Smooth muscle cell (in vitro differentiated cells): ENCODE measurements at regions not wholly inside any gene's neighbourhood (a gene's known extent, or its start where the extent isn't known, plus 50 kb on each side); places are given as distances from the start of the nearest gene placed in this dataset.

ENCODE experiments used
- DNase-seq: peaks from one replicate; lab custom pipeline; 2025; ENCODE audit not compliant: unreplicated experiment; lab: John Stamatoyannopoulos, UW
- H2AFZ ChIP-seq: fragments of 200-600 bp; sonication (generic); 2 replicates; pipeline ENCODE4 v1.6.0; 2016; ENCODE audit warnings: antibody characterized with exemption, low read depth, mild to moderate bottlenecking
- H3F3A ChIP-seq: fragments of 200-600 bp; sonication (generic); 2 replicates; pipeline ENCODE4 v1.6.0; 2017; ENCODE audit warnings: antibody characterized with exemption, low read depth
- H3K27ac ChIP-seq: fragments of 200-600 bp; sonication (generic); 2 replicates; pipeline ENCODE4 v1.5.1; 2016; ENCODE audit warnings: low read depth, mild to moderate bottlenecking
- H3K27me3 ChIP-seq: fragments of 200-600 bp; sonication (generic); 2 replicates; pipeline ENCODE4 v1.6.1; 2016; ENCODE audit warnings: low read depth, mild to moderate bottlenecking
- H3K36me3 ChIP-seq: fragments of 200-600 bp; sonication (generic); 2 replicates; pipeline ENCODE4 v1.5.1; 2016; ENCODE audit warnings: low read depth
- H3K4me1 ChIP-seq: fragments of 200-600 bp; sonication (generic); 2 replicates; pipeline ENCODE4 v1.5.1; 2016; ENCODE audit warnings: low read depth
- H3K4me2 ChIP-seq: fragments of 200-600 bp; sonication (generic); 2 replicates; pipeline ENCODE4 v1.6.0; 2016; ENCODE audit warnings: mild to moderate bottlenecking
- H3K4me3 ChIP-seq: fragments of 200-600 bp; sonication (generic); 2 replicates; pipeline ENCODE4 v1.5.1; 2016; ENCODE audit warnings: mild to moderate bottlenecking
- H3K79me2 ChIP-seq: fragments of 200-600 bp; sonication (generic); 2 replicates; pipeline ENCODE4 v1.6.0; 2016; ENCODE audit warnings: low read depth, mild to moderate bottlenecking
- H3K9ac ChIP-seq: fragments of 200-600 bp; sonication (generic); 2 replicates; pipeline ENCODE4 v1.6.0; 2016; ENCODE audit warnings: low read depth
- H3K9me3 ChIP-seq: fragments of 200-600 bp; sonication (generic); replicated peaks from 2 replicates; pipeline ENCODE4 v1.5.1; 2016; ENCODE audit warnings: low read depth
- H4K20me1 ChIP-seq: fragments of 200-600 bp; sonication (generic); 2 replicates; pipeline ENCODE4 v1.6.0; 2016; ENCODE audit warnings: low read depth
- WGBS: methylation state at CpG from one replicate; pipeline ENCODE4 v1.1.7; 2016; ENCODE audit warnings: low lambda C conversion rate; 5-methylcytosine and 5-hydroxymethylcytosine counted together
- TF ChIP-seq, protein P1 (sequence below): fragments of 200-600 bp; sonication (generic); IDR thresholded peaks from 2 replicates; pipeline ENCODE4 v1.5.1; 2017; ENCODE audit warnings: borderline replicate concordance, mild to moderate bottlenecking, antibody characterized with exemption; ENCODE audit not compliant: insufficient read depth, poor library complexity, severe bottlenecking

DNA sequence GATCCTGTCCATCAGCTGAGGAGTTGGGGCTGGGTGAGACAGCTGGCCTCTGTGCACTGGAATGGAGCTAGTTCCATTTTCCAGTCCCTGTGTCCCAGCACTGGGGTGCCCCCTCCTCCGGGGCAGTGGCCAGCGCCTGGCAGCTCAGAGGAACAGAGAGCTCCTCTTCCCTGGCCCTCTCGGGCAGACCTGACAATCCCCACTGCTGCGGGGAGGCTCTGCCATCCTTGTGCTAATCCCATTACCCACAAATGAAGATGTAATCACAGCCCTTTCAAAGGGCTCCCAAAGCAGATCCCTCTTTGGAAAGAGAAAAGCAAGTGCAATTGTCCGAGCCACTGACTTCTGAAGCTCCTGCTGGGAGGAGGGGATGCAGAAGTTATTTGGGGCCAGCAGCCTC lies 75.1 kb upstream of the MSX1 start:
- Histone ChIP-seq H3K9me3 (peaks cover 7% of the 10 kb centered on the region), H3K4me3 (no peak overlapping the region), H3K79me2 (no peaks in the 10 kb centered on the region), H3K4me2 (no peak overlapping the region), H4K20me1 (no peaks in the 10 kb centered on the region), H3K36me3 (no peaks in the 10 kb centered on the region), H3K4me1 (peaks cover 3% of the 10 kb centered on the region), H3K27me3 (no peaks in the 10 kb centered on the region), H2AFZ (no peak overlapping the region), H3F3A (peaks cover 10% of the 10 kb centered on the region), H3K9ac (no peak overlapping the region), H3K27ac (no peak overlapping the region)
- TF ChIP-seq, protein P1, sequence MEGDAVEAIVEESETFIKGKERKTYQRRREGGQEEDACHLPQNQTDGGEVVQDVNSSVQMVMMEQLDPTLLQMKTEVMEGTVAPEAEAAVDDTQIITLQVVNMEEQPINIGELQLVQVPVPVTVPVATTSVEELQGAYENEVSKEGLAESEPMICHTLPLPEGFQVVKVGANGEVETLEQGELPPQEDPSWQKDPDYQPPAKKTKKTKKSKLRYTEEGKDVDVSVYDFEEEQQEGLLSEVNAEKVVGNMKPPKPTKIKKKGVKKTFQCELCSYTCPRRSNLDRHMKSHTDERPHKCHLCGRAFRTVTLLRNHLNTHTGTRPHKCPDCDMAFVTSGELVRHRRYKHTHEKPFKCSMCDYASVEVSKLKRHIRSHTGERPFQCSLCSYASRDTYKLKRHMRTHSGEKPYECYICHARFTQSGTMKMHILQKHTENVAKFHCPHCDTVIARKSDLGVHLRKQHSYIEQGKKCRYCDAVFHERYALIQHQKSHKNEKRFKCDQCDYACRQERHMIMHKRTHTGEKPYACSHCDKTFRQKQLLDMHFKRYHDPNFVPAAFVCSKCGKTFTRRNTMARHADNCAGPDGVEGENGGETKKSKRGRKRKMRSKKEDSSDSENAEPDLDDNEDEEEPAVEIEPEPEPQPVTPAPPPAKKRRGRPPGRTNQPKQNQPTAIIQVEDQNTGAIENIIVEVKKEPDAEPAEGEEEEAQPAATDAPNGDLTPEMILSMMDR: no peak
- DNase-seq: no peak
- WGBS: 62% methylated on average over 5 of the region's 5 CpGs

DNA sequence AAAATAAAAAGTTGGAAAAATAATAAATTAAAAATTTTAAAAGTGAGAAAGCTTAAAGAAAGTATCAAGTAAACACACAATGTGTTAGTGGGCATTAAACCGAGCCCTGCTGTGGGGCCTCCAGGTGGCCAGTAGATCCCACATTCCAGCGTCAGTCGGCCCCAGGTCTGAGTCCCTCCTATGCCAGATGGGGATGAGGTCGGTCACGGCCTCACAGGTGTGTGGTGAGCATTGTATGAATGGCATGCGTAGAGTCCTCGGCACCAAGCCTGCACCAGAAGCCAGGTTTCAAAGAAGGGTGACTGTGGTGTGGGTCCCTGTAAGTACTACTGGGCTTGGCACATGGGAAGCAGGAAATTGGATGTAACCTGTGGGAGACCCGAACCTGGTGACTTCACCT lies 75.6 kb upstream of the MSX1 start:
- Histone ChIP-seq H3F3A (peaks cover 10% of the 10 kb centered on the region), H3K4me2 (no peak overlapping the region), H3K4me1 (peaks cover 3% of the 10 kb centered on the region), H3K36me3 (no peaks in the 10 kb centered on the region), H2AFZ (no peak overlapping the region), H3K9me3 (peaks cover 5% of the 10 kb centered on the region), H3K4me3 (no peak overlapping the region), H3K79me2 (no peaks in the 10 kb centered on the region), H3K27me3 (no peaks in the 10 kb centered on the region), H4K20me1 (no peaks in the 10 kb centered on the region), H3K27ac (no peak overlapping the region), H3K9ac (no peak overlapping the region)
- 90% methylated on average over 8 of the region's 8 CpGs for WGBS
- TF ChIP-seq, protein P1: no peak
- DNase-seq: no peak

DNA sequence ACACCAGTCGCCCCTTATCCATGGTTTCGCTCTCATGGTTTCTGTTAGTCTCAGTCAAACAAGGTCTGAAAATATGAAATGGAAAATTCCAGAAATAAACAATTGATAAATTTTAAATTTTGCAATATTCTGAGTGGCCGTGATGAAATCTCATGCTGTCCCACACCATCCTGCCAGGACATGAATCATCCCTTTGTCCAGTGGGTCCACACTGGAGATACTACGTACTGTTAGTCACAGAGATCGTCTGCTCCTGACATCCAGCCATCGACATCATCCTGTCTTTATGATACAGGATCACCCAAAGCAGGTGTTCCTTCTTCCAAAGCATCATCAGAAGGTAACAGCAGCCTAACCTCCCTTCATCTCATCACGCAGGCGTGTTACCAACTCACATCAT lies 76.5 kb upstream of the MSX1 start:
- H3K4me3 ChIP-seq: no peak overlapping the region
- no peak overlapping the region for H2AFZ ChIP-seq
- H3K27ac ChIP-seq: peak overlapping the region; percentile 15
- TF ChIP-seq, protein P1: no peak
- peaks cover 3% of the 10 kb centered on the region for H3K4me1 ChIP-seq
- H3F3A ChIP-seq: peaks cover 10% of the 10 kb centered on the region
- DNase-seq: no peak
- H3K9me3 ChIP-seq: no peaks in the 10 kb centered on the region
- H4K20me1 ChIP-seq: no peaks in the 10 kb centered on the region
- H3K9ac ChIP-seq: no peak overlapping the region
- H3K36me3 ChIP-seq: no peaks in the 10 kb centered on the region
- no peaks in the 10 kb centered on the region for H3K27me3 ChIP-seq
- H3K79me2 ChIP-seq: no peaks in the 10 kb centered on the region
- 71% methylated on average over 8 of the region's 8 CpGs for WGBS
- peak overlapping the region; percentile 41 for H3K4me2 ChIP-seq

DNA sequence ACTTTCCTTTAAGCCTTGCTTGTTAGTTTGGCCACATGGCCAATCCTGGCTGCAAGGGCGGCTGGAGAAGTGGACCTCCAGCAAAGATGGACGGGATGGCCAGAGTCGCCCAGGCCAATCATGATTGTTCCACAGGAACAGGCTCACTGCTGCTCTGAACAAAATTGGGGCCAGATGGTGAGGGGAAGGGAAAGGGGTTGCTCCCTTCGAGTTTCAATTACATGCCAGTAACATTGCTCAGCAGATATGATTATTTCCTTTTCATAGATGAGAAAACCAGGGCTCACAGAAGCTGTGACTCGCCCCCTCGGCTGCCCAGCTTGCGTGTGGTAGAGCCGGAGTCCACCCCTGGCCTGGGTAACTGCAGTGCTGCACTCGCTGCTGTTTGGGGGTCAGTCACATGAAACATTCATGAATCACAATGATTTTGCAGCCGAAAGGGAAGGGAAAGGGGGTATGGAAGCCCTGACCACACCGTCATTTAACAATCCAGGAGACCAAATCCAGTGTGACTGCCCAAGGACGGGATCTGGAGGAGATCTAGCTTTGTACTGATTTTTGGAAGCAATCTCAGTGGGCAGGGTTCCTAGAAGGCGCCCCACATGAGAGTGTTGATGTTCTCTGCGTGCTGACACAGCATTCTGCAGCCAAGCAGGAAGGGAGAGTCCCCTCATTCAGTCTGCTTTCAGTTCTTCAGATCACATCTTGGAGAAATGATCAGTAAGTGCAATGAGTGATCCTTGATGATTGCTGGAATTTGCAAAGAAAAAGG lies 77.3 kb upstream of the MSX1 start:
- DNase-seq: no peak
- no peak overlapping the region for H3K9ac ChIP-seq
- H3K27me3 ChIP-seq: no peaks in the 10 kb centered on the region
- no peaks in the 10 kb centered on the region for H3K79me2 ChIP-seq
- TF ChIP-seq, protein P1: no peak
- H3K27ac ChIP-seq: peak overlapping the region; percentile 73
- peaks cover 10% of the 10 kb centered on the region for H3F3A ChIP-seq
- H3K4me3 ChIP-seq: no peak overlapping the region
- H3K9me3 ChIP-seq: no peaks in the 10 kb centered on the region
- H4K20me1 ChIP-seq: no peaks in the 10 kb centered on the region
- WGBS: 46% methylated on average over 14 of the region's 14 CpGs
- no peaks in the 10 kb centered on the region for H3K36me3 ChIP-seq
- no peak overlapping the region for H2AFZ ChIP-seq
- peak overlapping the region; percentile 41 for H3K4me2 ChIP-seq
- peaks cover 3% of the 10 kb centered on the region for H3K4me1 ChIP-seq
